IPS-20b (cell line): ENCODE measurements at regions not wholly inside any gene's neighbourhood (a gene's known extent, or its start where the extent isn't known, plus 50 kb on each side); places are given as distances from the start of the nearest gene placed in this dataset.

Source experiments
- H3K27ac ChIP-seq: one replicate; pipeline ENCODE4 v1.5.1; 2013; ENCODE audit warnings: low read length
- H3K27me3 ChIP-seq: 2 replicates; pipeline ENCODE4 v1.6.1; 2013; ENCODE audit warnings: mild to moderate bottlenecking, low read length, inconsistent platforms; ENCODE audit not compliant: insufficient read depth
- H3K36me3 ChIP-seq: 2 replicates; pipeline ENCODE4 v1.6.1; 2013; ENCODE audit warnings: low read depth, mild to moderate bottlenecking, inconsistent platforms, low read length, moderate library complexity; ENCODE audit not compliant: insufficient read depth
- H3K4me1 ChIP-seq: 2 replicates; pipeline ENCODE4 v1.6.1; 2013; ENCODE audit warnings: mild to moderate bottlenecking, control low read depth, inconsistent platforms, low read length, moderate library complexity; ENCODE audit not compliant: insufficient read depth
- H3K4me3 ChIP-seq: 2 replicates; pipeline ENCODE4 v1.5.1; 2013; ENCODE audit warnings: mild to moderate bottlenecking, low read length, inconsistent platforms
- H3K9ac ChIP-seq: 2 replicates; pipeline ENCODE4 v1.6.1; 2013; ENCODE audit warnings: low read depth, mild to moderate bottlenecking, inconsistent platforms, low read length, moderate library complexity
- H3K9me3 ChIP-seq: 2 replicates; pipeline ENCODE4 v1.6.1; 2013; ENCODE audit warnings: mild to moderate bottlenecking, low read depth, low read length, inconsistent platforms; ENCODE audit not compliant: insufficient read depth

DNA sequence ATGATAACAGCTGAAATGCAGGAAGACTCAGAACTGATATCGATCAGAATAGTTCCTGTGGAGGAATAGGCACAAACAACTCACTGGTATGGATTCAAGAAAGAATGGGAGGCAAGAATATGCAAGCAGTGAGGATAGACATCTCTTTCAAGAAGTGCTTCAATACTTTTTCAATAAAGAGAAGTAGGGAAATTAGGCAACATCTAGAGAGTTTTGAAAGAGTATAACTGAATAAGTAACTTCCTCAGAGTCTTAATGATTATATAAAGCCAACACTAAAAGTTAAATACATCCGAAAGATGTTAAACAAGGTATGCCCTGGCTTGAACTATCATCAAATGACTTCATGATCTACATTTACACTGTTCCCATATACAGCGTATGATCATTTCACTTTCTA, 1443.0 kb downstream of the PCDH7 start:
- no peak overlapping the region for H3K27ac ChIP-seq
- no peak overlapping the region for H3K4me3 ChIP-seq
- H3K4me1 ChIP-seq = no peaks in the 10 kb centered on the region
- H3K9ac ChIP-seq = no peak overlapping the region
- H3K27me3 ChIP-seq = no peaks in the 10 kb centered on the region
- no peaks in the 10 kb centered on the region for H3K36me3 ChIP-seq
- no peaks in the 10 kb centered on the region for H3K9me3 ChIP-seq

DNA sequence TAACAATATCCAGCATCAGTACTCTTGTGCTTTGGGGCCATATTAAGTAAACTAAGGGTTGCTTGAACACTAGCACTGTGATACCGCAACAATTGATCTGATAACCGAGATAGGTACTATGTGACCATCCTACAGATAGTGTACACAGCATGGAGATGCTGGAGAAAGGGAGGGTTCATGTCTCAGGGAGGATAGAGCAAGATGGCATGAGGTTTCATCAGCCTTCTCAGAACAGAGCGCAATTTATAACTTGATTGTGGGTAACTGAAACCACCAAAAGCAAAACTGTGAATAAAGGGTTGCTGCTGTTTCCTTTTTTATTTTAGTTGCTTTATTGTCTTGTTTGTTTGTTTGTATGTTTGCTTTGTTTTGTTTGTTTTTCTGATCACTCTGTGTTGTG, 1449.7 kb downstream of the PCDH7 start:
- no peaks in the 10 kb centered on the region for H3K27me3 ChIP-seq
- no peaks in the 10 kb centered on the region for H3K36me3 ChIP-seq
- H3K4me1 ChIP-seq = no peaks in the 10 kb centered on the region
- no peak overlapping the region for H3K9ac ChIP-seq
- H3K9me3 ChIP-seq = no peaks in the 10 kb centered on the region
- no peak overlapping the region for H3K4me3 ChIP-seq
- H3K27ac ChIP-seq = no peak overlapping the region

- H3K4me3 ChIP-seq = no peak overlapping the region
- no peak overlapping the region for H3K27ac ChIP-seq
- H3K4me1 ChIP-seq = no peaks in the 10 kb centered on the region
- no peaks in the 10 kb centered on the region for H3K27me3 ChIP-seq
- H3K9ac ChIP-seq = no peak overlapping the region
- no peaks in the 10 kb centered on the region for H3K36me3 ChIP-seq
- H3K9me3 ChIP-seq = no peaks in the 10 kb centered on the region
These were observed 1451.9 kb downstream of the PCDH7 start for GRCh38 chr4:32172086-32172485.

DNA sequence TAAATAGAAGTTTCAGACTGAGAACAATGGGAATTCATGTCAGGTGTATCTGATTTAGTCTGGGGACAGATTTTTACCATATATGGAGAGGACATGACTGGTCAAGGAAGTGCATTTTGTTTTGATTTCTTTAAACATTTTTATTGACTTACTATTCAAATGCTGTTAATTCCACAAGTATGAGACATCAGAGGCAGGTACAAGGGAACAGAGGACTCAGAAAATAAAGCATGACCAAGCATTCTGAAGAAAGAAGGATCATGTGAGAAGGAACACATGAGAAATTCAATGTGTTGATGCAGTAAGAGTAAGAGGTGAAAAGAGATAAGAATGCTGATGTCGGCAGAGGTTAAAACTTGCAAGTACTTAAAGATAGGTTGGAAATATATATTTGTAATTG, 1452.6 kb downstream of the PCDH7 start:
- Histone ChIP-seq H3K4me1 (no peaks in the 10 kb centered on the region), H3K36me3 (no peaks in the 10 kb centered on the region), H3K4me3 (no peak overlapping the region), H3K9ac (no peak overlapping the region), H3K9me3 (no peaks in the 10 kb centered on the region), H3K27ac (no peak overlapping the region), H3K27me3 (no peaks in the 10 kb centered on the region)

GRCh38 chr4:32180086-32180485, 1459.9 kb downstream of the PCDH7 start:
- H3K9ac ChIP-seq = no peak overlapping the region
- no peaks in the 10 kb centered on the region for H3K27me3 ChIP-seq
- no peaks in the 10 kb centered on the region for H3K4me1 ChIP-seq
- no peak overlapping the region for H3K4me3 ChIP-seq
- H3K9me3 ChIP-seq = no peaks in the 10 kb centered on the region
- H3K36me3 ChIP-seq = no peaks in the 10 kb centered on the region
- H3K27ac ChIP-seq = no peak overlapping the region

DNA sequence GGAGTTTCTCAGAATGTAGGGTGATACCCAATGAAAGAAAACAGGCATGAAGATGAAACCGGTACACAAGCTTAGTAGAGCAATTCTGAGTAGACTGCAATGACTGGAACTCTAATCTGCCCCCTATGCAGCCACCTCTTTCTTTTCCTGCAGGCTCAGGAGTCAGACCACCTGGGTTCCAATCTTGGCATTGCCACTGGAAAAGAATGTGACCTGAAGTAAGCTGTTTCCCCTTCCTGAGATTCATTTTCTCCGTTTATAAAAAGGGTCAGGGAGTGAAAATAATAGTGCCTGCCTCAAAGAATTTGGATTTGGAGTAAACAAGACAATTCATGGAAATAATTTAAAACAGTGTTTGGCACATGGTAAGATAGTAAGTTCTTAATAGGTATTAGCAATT, 1464.0 kb downstream of the PCDH7 start:
- H3K9me3 ChIP-seq = no peaks in the 10 kb centered on the region
- no peak overlapping the region for H3K27ac ChIP-seq
- H3K27me3 ChIP-seq = no peaks in the 10 kb centered on the region

GRCh38 chr4:32189130-32189529, 1469.0 kb downstream of the PCDH7 start:
- Histone ChIP-seq H3K4me3 (no peak overlapping the region), H3K9ac (no peak overlapping the region), H3K27ac (no peak overlapping the region), H3K9me3 (no peaks in the 10 kb centered on the region), H3K36me3 (no peaks in the 10 kb centered on the region), H3K4me1 (no peaks in the 10 kb centered on the region), H3K27me3 (no peaks in the 10 kb centered on the region)

More for the DNA sequence above, 1464.0 kb downstream of the PCDH7 start:
- Histone ChIP-seq H3K36me3 (no peaks in the 10 kb centered on the region), H3K4me3 (no peak overlapping the region), H3K4me1 (no peaks in the 10 kb centered on the region), H3K9ac (no peak overlapping the region)

GRCh38 chr4:32189788-32190187, 1469.6 kb downstream of the PCDH7 start:
- Histone ChIP-seq H3K27ac (no peak overlapping the region), H3K9me3 (no peaks in the 10 kb centered on the region), H3K27me3 (no peaks in the 10 kb centered on the region), H3K9ac (no peak overlapping the region), H3K4me3 (no peak overlapping the region), H3K4me1 (no peaks in the 10 kb centered on the region), H3K36me3 (no peaks in the 10 kb centered on the region)

DNA sequence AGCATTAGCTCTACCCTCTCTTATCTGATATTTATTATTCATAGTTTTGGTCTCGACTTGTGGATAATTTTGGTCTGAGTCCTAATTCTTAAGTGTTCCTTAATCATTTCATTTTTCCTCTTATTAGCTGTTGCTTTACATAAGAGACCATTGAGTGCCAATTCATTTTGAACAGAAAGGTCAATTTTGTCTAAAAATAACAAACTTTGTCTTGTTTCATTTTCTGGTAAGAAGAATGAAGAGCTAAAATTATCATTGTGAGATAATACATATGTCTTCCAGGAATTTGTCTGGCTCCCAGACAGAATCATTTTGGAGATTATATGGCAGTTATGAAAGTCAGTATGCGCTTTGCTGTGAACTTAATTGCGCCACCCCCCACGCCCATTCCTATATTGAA, 1471.8 kb downstream of the PCDH7 start:
- Histone ChIP-seq H3K27ac (no peak overlapping the region), H3K27me3 (no peaks in the 10 kb centered on the region), H3K36me3 (no peaks in the 10 kb centered on the region), H3K4me3 (no peak overlapping the region), H3K4me1 (no peaks in the 10 kb centered on the region), H3K9ac (no peak overlapping the region), H3K9me3 (no peaks in the 10 kb centered on the region)

DNA sequence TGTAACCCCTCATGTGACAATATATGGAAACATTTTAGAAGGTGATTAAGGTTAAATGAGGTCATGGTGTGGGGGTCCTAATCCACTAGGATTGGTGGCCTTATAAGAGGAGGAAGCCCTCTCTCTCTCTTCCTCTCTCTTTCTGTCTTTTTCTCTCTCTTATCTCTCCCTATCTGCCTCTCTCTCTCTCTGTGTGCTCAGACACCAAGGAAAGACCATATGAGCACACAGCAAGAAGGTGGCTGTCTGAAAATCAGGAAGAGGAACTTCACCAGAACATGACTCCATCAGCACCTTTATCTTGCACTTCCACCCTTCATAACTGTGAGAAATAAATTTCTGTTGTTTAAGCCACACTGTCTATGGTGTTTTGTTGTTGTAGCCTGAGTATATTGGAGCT, 1472.2 kb downstream of the PCDH7 start:
- Histone ChIP-seq H3K4me3 (no peak overlapping the region), H3K4me1 (no peaks in the 10 kb centered on the region), H3K9me3 (no peaks in the 10 kb centered on the region), H3K27ac (no peak overlapping the region), H3K9ac (no peak overlapping the region), H3K27me3 (no peaks in the 10 kb centered on the region), H3K36me3 (no peaks in the 10 kb centered on the region)

DNA sequence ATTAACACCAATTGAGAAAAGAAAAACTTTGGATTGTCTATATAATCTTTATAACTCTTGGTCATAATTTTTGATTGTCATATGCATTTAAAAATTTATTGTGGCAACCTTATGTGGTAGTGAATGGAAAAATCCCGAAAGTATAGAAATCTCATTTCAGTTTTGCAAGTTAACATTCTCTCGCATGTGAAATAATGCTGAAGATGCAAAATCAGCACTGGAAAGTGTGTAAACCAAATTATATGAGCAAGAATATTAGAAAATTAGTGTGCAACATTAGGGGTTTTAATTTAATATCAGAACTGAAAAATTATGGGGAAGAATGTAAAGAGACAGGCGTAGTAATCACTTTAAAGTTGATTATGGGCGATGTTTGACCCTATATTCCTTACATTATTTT, 1472.8 kb downstream of the PCDH7 start:
- no peaks in the 10 kb centered on the region for H3K9me3 ChIP-seq

GRCh38 chr4:32196950-32197688, 1477.0 kb downstream of the PCDH7 start:
- no peaks in the 10 kb centered on the region for H3K9me3 ChIP-seq
- no peak overlapping the region for H3K4me3 ChIP-seq
- no peak overlapping the region for H3K27ac ChIP-seq

More for the DNA sequence above, 1472.8 kb downstream of the PCDH7 start:
- no peaks in the 10 kb centered on the region for H3K27me3 ChIP-seq
- no peak overlapping the region for H3K27ac ChIP-seq
- no peaks in the 10 kb centered on the region for H3K4me1 ChIP-seq
- no peak overlapping the region for H3K4me3 ChIP-seq
- H3K36me3 ChIP-seq = no peaks in the 10 kb centered on the region
- no peak overlapping the region for H3K9ac ChIP-seq

More at GRCh38 chr4:32196950-32197688, 1477.0 kb downstream of the PCDH7 start:
- Histone ChIP-seq H3K9ac (no peak overlapping the region), H3K27me3 (no peaks in the 10 kb centered on the region), H3K4me1 (no peaks in the 10 kb centered on the region), H3K36me3 (no peaks in the 10 kb centered on the region)
